ENCODE measurements at regions not wholly inside any gene's neighbourhood (a gene's known extent, or its start where the extent isn't known, plus 50 kb on each side); places are given as distances from the start of the nearest gene placed in this dataset.

DNA sequence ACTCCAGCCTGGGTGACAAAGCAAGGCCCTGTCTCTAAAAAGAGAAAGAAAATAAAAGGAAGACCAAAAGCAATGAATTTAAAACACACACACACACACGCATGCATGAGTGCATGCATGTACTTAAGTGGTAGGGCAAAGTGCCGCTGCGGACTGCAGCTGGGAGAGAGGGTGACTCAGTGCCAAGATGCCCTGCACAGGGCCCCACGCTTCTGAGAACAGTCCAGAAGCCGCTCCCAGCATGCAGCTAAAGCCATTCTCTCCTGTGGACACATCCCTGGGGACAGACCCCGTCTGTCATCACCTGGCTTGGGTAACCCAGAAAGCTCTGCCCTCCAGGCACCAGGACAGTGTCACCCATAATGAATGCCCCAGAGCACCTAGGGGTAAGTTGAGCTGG is 61.0 kb upstream of the MYL10 start:
- Mint-ChIP-seq H3K36me3 (ENCODE audit: unreplicated experiment) (no peaks in the 10 kb centered on the region), H3K9me3 (ENCODE audit: unreplicated experiment) (peaks cover 1% of the 10 kb centered on the region), H3K4me3 (ENCODE audit: unreplicated experiment) (no peak overlapping the region), H3K27ac (ENCODE audit: unreplicated experiment) (no peak overlapping the region), H3K27me3 (ENCODE audit: unreplicated experiment) (peaks cover 4% of the 10 kb centered on the region), H3K4me1 (ENCODE audit: low read depth, unreplicated experiment) (peaks cover 1% of the 10 kb centered on the region)
- no peak for DNase-seq
- TF ChIP-seq, protein P1, sequence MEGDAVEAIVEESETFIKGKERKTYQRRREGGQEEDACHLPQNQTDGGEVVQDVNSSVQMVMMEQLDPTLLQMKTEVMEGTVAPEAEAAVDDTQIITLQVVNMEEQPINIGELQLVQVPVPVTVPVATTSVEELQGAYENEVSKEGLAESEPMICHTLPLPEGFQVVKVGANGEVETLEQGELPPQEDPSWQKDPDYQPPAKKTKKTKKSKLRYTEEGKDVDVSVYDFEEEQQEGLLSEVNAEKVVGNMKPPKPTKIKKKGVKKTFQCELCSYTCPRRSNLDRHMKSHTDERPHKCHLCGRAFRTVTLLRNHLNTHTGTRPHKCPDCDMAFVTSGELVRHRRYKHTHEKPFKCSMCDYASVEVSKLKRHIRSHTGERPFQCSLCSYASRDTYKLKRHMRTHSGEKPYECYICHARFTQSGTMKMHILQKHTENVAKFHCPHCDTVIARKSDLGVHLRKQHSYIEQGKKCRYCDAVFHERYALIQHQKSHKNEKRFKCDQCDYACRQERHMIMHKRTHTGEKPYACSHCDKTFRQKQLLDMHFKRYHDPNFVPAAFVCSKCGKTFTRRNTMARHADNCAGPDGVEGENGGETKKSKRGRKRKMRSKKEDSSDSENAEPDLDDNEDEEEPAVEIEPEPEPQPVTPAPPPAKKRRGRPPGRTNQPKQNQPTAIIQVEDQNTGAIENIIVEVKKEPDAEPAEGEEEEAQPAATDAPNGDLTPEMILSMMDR (IDR thresholded peaks at IDR 0.05; ENCODE audit: partially characterized antibody, unreplicated experiment) = no peak

DNA sequence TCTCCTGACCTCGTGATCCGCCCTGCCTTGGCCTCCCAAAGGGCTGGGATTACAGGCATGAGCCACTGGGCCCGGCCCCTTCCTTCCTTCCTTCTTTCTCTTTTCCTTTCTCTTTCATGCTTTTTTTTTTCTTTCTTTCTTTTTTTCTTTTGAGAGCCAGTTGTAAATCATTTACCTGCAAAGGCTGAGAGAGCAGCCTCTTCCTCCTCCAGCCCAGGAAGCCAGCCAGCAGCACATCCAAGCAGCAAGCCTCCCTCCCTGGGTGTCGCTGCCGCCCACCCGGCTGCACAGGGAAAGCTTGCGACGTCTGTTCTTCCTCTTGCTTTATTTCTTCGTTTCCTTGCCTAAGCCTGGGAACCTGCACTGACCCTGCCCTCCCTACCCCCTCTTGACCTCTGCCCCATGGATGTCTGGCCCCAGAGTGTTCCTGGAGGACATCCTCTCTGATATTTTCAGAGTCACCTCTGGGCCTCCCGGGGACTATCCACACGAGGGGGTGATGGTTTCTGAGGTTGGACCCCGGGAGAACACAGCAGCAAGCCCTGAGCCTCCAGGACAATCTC is 62.8 kb upstream of the MYL10 start:
- H3K4me3 Mint-ChIP-seq (ENCODE audit: unreplicated experiment) = no peak overlapping the region
- no peaks in the 10 kb centered on the region for H3K36me3 Mint-ChIP-seq (ENCODE audit: unreplicated experiment)
- no peak overlapping the region for H3K27ac Mint-ChIP-seq (ENCODE audit: unreplicated experiment)
- peaks cover 4% of the 10 kb centered on the region for H3K27me3 Mint-ChIP-seq (ENCODE audit: unreplicated experiment)
- H3K4me1 Mint-ChIP-seq (ENCODE audit: low read depth, unreplicated experiment) = peaks cover 1% of the 10 kb centered on the region
- TF ChIP-seq, protein P1 (IDR thresholded peaks at IDR 0.05; ENCODE audit: partially characterized antibody, unreplicated experiment) = no peak
- no peak for DNase-seq
- peaks cover 1% of the 10 kb centered on the region for H3K9me3 Mint-ChIP-seq (ENCODE audit: unreplicated experiment)

DNA sequence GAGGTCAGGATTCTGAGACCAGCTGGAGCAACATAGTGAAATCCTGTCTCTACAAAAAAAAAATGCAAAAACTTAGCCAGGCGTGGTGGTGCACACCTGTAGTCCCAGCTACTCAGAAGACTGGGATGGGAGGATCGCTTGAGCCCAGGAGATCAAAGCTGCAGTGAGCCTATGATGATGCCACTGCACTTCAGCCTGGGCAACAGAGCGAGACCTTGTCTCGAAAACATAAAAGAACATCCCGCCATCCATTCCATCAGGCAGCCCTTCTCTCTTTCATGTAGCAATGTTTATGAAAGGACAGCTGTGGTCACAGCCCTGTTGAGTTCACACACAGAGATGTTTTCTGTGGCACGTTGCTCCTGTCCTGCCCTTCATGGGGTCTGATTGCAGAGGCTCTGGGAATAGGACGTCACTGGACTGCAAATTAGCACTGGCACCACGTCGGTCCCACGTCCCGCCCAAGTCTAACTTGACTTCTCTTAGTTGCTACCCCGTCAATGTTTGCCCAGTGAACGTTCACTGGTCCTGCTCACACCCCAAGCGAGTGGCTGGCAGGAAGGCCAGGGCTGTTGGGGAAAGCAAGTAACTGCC is 64.5 kb upstream of the MYL10 start:
- Mint-ChIP-seq H3K27me3 (ENCODE audit: unreplicated experiment) (peaks cover 7% of the 10 kb centered on the region), H3K9me3 (ENCODE audit: unreplicated experiment) (peaks cover 5% of the 10 kb centered on the region), H3K27ac (ENCODE audit: unreplicated experiment) (no peak overlapping the region), H3K4me1 (ENCODE audit: low read depth, unreplicated experiment) (peaks cover 1% of the 10 kb centered on the region), H3K36me3 (ENCODE audit: unreplicated experiment) (no peaks in the 10 kb centered on the region), H3K4me3 (ENCODE audit: unreplicated experiment) (no peak overlapping the region)
- no peak for DNase-seq
- TF ChIP-seq, protein P1 (IDR thresholded peaks at IDR 0.05; ENCODE audit: partially characterized antibody, unreplicated experiment) = no peak

DNA sequence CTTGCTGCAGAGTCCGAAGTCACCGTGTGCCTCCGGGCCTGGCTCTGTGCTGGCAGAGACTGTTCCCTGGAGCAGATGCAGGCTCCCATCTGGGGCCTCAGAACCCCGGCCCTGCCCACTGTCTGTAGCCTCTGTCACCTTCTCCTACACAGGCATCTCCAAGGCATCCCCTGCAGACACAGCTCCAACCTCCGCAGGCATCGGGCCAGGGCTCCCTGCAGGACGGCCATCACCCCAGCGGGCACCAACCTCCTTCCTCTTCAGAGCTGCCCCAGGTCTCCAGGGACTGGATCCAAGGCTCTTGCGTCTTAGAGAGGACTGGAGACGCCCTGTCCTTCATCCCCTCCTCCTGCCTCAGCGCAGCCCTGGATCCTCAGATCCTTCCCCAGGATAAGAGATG is 69.9 kb upstream of the MYL10 start:
- Mint-ChIP-seq H3K36me3 (ENCODE audit: unreplicated experiment) (no peaks in the 10 kb centered on the region), H3K4me1 (ENCODE audit: low read depth, unreplicated experiment) (peaks cover 13% of the 10 kb centered on the region), H3K9me3 (ENCODE audit: unreplicated experiment) (peaks cover 14% of the 10 kb centered on the region), H3K27ac (ENCODE audit: unreplicated experiment) (peak overlapping the region; percentile 89), H3K4me3 (ENCODE audit: unreplicated experiment) (peak overlapping the region; percentile 78), H3K27me3 (ENCODE audit: unreplicated experiment) (peaks cover 14% of the 10 kb centered on the region)
- TF ChIP-seq, protein P1 (IDR thresholded peaks at IDR 0.05; ENCODE audit: partially characterized antibody, unreplicated experiment) = no peak
- DNase-seq = no peak

DNA sequence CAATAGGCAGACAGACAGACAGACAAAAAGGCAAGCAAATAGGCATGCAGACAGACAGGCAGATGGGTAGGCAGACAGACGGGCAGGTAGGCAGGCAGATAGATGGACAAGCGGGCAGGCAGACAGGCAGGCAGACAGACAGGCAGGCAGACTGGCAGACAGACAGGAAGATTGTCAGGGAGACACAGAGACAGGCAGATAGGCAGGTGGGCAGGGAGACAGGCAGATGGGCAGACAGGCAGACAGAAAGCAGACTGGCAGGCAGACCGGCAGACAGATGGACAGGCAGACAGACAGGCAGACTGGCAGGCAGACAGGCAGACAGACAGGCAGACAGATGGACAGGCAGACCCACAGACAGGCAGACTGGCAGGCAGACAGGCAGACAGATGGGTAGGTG is 70.3 kb upstream of the MYL10 start:
- peaks cover 14% of the 10 kb centered on the region for H3K27me3 Mint-ChIP-seq (ENCODE audit: unreplicated experiment)
- H3K4me1 Mint-ChIP-seq (ENCODE audit: low read depth, unreplicated experiment) = peaks cover 13% of the 10 kb centered on the region
- H3K4me3 Mint-ChIP-seq (ENCODE audit: unreplicated experiment) = peak overlapping the region; percentile 78
- DNase-seq = no peak
- TF ChIP-seq, protein P1 (IDR thresholded peaks at IDR 0.05; ENCODE audit: partially characterized antibody, unreplicated experiment) = no peak
- H3K36me3 Mint-ChIP-seq (ENCODE audit: unreplicated experiment) = no peaks in the 10 kb centered on the region
- H3K9me3 Mint-ChIP-seq (ENCODE audit: unreplicated experiment) = peaks cover 14% of the 10 kb centered on the region
- peak overlapping the region; percentile 89 for H3K27ac Mint-ChIP-seq (ENCODE audit: unreplicated experiment)
